ENCODE measurements at regions not wholly inside any gene's neighbourhood (a gene's known extent, or its start where the extent isn't known, plus 50 kb on each side); places are given as distances from the start of the nearest gene placed in this dataset.

GRCh38 chr6:66808771-66809170 is 1101.7 kb upstream of the EYS start:
- no peak overlapping the region for H3K27ac ChIP-seq
- TF ChIP-seq ZFX (IDR thresholded peaks at IDR 0.05; ENCODE audit: borderline replicate concordance): no peak
- TF ChIP-seq CTCF (IDR thresholded peaks at IDR 0.05): no peak

- H3K27ac ChIP-seq: no peak overlapping the region
- TF ChIP-seq CTCF (IDR thresholded peaks at IDR 0.05): no peak
- no peak for TF ChIP-seq ZFX (IDR thresholded peaks at IDR 0.05; ENCODE audit: borderline replicate concordance)
Measured at GRCh38 chr6:66796987-66797386, 1090.0 kb upstream of the EYS start.

GRCh38 chr6:66788579-66788978 is 1081.6 kb upstream of the EYS start:
- H3K27ac ChIP-seq: no peak overlapping the region
- TF ChIP-seq CTCF (IDR thresholded peaks at IDR 0.05) (no peak), ZFX (IDR thresholded peaks at IDR 0.05; ENCODE audit: borderline replicate concordance) (no peak)

GRCh38 chr6:66772800-66773199 is 1065.8 kb upstream of the EYS start:
- TF ChIP-seq CTCF (IDR thresholded peaks at IDR 0.05) (no peak), ZFX (IDR thresholded peaks at IDR 0.05; ENCODE audit: borderline replicate concordance) (no peak)
- H3K27ac ChIP-seq: no peak overlapping the region

GRCh38 chr6:66771626-66772025 is 1064.6 kb upstream of the EYS start:
- TF ChIP-seq CTCF (IDR thresholded peaks at IDR 0.05) (no peak), ZFX (IDR thresholded peaks at IDR 0.05; ENCODE audit: borderline replicate concordance) (no peak)
- H3K27ac ChIP-seq: no peak overlapping the region

GRCh38 chr6:66751630-66752029 is 1044.6 kb upstream of the EYS start:
- TF ChIP-seq CTCF (IDR thresholded peaks at IDR 0.05) (no peak), ZFX (IDR thresholded peaks at IDR 0.05; ENCODE audit: borderline replicate concordance) (no peak)
- no peak overlapping the region for H3K27ac ChIP-seq

GRCh38 chr6:66740346-66740745 is 1033.3 kb upstream of the EYS start:
- no peak for TF ChIP-seq ZFX (IDR thresholded peaks at IDR 0.05; ENCODE audit: borderline replicate concordance)
- TF ChIP-seq CTCF (IDR thresholded peaks at IDR 0.05): no peak
- no peak overlapping the region for H3K27ac ChIP-seq
